Tibial nerve (tissue), 4 donors: ENCODE measurements at regions not wholly inside any gene's neighbourhood (a gene's known extent, or its start where the extent isn't known, plus 50 kb on each side); places are given as distances from the start of the nearest gene placed in this dataset.
A peak's percentile ranks its signal among the peaks of the same experiment; 100 is the strongest.

Experiments
- DNase-seq, 2 donors: peaks; one replicate each; pipeline ENCODE4 v3.0.0-alpha.2; 2019; ENCODE audit warnings: low spot score in 2 of 2
- H3K27ac ChIP-seq, 4 donors: fragments of 200-600 bp; sonication (generic) in 3 of 4; one replicate each; pipeline ENCODE4 v1.5.1; 2017 to 2019; ENCODE audit warnings: mild to moderate bottlenecking in 1 of 4
- H3K27me3 ChIP-seq, 2 donors: fragments of 200-600 bp; sonication (generic) in 1 of 2; one replicate each; pipeline versions ENCODE4 v1.5.1 to v1.6.0; 2017 to 2019
- H3K36me3 ChIP-seq, 3 donors: fragments of 200-600 bp; sonication (generic); one replicate each; pipeline ENCODE4 v1.5.1; 2018 to 2019
- H3K4me1 ChIP-seq, 4 donors: fragments of 200-600 bp; sonication (generic) in 3 of 4; one replicate each; pipeline ENCODE4 v1.5.1; 2017 to 2019
- H3K4me3 ChIP-seq, 4 donors: fragments of 200-600 bp; sonication (generic) in 3 of 4; one replicate each; pipeline ENCODE4 v1.5.1; 2017 to 2019; ENCODE audit warnings: mild to moderate bottlenecking in 1 of 4, moderate library complexity in 1 of 4
- H3K9me3 ChIP-seq, 4 donors: fragments of 200-600 bp; sonication (generic) in 3 of 4; one replicate each; pipeline ENCODE4 v1.5.1; 2017 to 2019
- EP300 ChIP-seq, 2 donors: sonication (generic); formaldehyde crosslinking; IDR thresholded peaks; one replicate each; pipeline ENCODE4 v1.6.1; 2017; ENCODE audit warnings: antibody characterized with exemption in 2 of 2, mild to moderate bottlenecking in 1 of 2
- POLR2A ChIP-seq, 2 donors: fragments of 450-650 bp; IDR thresholded peaks; one replicate each; pipeline ENCODE4 v1.6.1; 2017; ENCODE audit warnings: antibody characterized with exemption in 2 of 2, mild to moderate bottlenecking in 2 of 2, moderate library complexity in 2 of 2
- WGBS, 2 donors: methylation state at CpG; one replicate each; pipeline ENCODE4 v1.1.5; 2018; 5-methylcytosine and 5-hydroxymethylcytosine counted together
- TF ChIP-seq, protein P1 (sequence below), 5 experiments: fragments of 200-600 bp in 3 of 5; fragments of 450-650 bp in 2 of 5; sonication (generic) in 3 of 5; IDR thresholded peaks; one replicate each; pipeline ENCODE4 v1.5.1; 2016 to 2019; ENCODE audit warnings: antibody characterized with exemption in 5 of 5, mild to moderate bottlenecking in 3 of 5, moderate library complexity in 2 of 5

- DNase-seq, result no peak
- Histone ChIP-seq H3K4me1 (no peaks in the 10 kb centered on the region), H3K9me3 (peaks cover 0 to 3% (median 0%) of the 10 kb centered on the region in 4 donors), H3K27me3 (no peaks in the 10 kb centered on the region), H3K4me3 (no peak overlapping the region), H3K27ac (no peak overlapping the region), H3K36me3 (no peaks in the 10 kb centered on the region)
- WGBS, 2 donors, result 68 to 71% methylated on average over 3 of the region's 3 CpGs
- TF ChIP-seq POLR2A (IDR thresholded peaks at IDR 0.05), result no peak
- TF ChIP-seq, protein P1, sequence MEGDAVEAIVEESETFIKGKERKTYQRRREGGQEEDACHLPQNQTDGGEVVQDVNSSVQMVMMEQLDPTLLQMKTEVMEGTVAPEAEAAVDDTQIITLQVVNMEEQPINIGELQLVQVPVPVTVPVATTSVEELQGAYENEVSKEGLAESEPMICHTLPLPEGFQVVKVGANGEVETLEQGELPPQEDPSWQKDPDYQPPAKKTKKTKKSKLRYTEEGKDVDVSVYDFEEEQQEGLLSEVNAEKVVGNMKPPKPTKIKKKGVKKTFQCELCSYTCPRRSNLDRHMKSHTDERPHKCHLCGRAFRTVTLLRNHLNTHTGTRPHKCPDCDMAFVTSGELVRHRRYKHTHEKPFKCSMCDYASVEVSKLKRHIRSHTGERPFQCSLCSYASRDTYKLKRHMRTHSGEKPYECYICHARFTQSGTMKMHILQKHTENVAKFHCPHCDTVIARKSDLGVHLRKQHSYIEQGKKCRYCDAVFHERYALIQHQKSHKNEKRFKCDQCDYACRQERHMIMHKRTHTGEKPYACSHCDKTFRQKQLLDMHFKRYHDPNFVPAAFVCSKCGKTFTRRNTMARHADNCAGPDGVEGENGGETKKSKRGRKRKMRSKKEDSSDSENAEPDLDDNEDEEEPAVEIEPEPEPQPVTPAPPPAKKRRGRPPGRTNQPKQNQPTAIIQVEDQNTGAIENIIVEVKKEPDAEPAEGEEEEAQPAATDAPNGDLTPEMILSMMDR (IDR thresholded peaks at IDR 0.05), result no peak
- no peak for TF ChIP-seq EP300 (IDR thresholded peaks at IDR 0.05)
These were observed 109.2 kb upstream of the ETS2 start for GRCh38 chr21:38696579-38696978.

DNA sequence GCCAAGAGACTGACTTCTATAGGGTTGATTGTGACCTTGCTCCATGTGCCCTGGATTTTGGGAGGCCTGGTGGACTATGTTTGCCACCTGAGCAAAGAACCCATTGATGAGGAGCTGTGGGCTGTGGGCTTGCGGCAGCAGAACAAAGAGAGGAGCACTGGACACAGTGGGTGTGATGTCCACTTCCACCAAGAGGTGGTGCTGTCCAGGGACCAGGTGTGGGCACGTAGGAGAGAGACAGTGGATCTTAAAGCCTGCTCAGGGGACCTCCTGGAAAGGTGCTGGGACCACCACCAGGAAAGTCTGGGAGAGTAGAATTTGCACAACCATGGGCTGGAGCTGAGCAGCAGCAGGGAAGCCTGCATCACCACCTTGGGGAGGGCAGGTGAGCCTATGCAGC lies 106.7 kb upstream of the ETS2 start:
- H3K4me1 ChIP-seq, result no peaks in the 10 kb centered on the region
- H3K9me3 ChIP-seq, result peaks cover 0 to 3% (median 0%) of the 10 kb centered on the region in 4 donors
- no peak overlapping the region for H3K27ac ChIP-seq
- DNase-seq, result no peak
- WGBS, 2 donors, result 83% methylated on average over 2 of the region's 2 CpGs
- no peaks in the 10 kb centered on the region for H3K36me3 ChIP-seq
- peaks cover 0 to under 1% of the 10 kb centered on the region in 2 donors for H3K27me3 ChIP-seq
- no peak overlapping the region for H3K4me3 ChIP-seq
- TF ChIP-seq, protein P1 (IDR thresholded peaks at IDR 0.05), result no peak
- TF ChIP-seq EP300 (IDR thresholded peaks at IDR 0.05) (no peak), POLR2A (IDR thresholded peaks at IDR 0.05) (no peak)

GRCh38 chr21:38702196-38702595 lies 103.5 kb upstream of the ETS2 start:
- Histone ChIP-seq H3K27me3 (peaks cover 0 to 11% of the 10 kb centered on the region in 2 donors), H3K4me3 (no peak overlapping the region), H3K27ac (no peak overlapping the region), H3K4me1 (no peaks in the 10 kb centered on the region), H3K36me3 (no peaks in the 10 kb centered on the region), H3K9me3 (peaks cover 0 to 3% (median 0%) of the 10 kb centered on the region in 4 donors)
- 64 to 73% methylated on average over 9 of the region's 9 CpGs for WGBS, 2 donors
- TF ChIP-seq, protein P1 (IDR thresholded peaks at IDR 0.05), result no peak
- no peak for TF ChIP-seq EP300 (IDR thresholded peaks at IDR 0.05)
- no peak for TF ChIP-seq POLR2A (IDR thresholded peaks at IDR 0.05)
- no peak for DNase-seq

DNA sequence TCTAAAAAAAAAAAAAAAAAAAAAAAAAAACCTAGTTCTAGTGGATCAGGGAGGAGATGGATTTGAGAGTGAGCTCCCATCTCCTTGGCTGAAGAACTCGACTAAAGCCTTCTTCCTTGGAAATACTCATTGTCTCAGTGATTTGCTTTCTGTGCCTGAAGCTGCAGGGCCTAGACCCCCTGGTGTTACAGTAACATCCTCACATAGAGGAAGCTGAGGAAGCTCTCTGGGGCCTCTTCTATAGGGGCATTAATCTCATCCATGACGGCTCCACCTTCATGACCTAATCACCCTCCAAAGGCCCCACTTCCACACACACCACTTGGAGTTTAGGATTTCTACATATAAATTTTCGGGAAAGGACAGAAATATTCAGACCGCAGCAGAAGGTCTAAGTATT lies 95.9 kb upstream of the ETS2 start:
- TF ChIP-seq EP300 (IDR thresholded peaks at IDR 0.05), result no peak
- TF ChIP-seq, protein P1 (IDR thresholded peaks at IDR 0.05), result no peak
- no peak for TF ChIP-seq POLR2A (IDR thresholded peaks at IDR 0.05)
- Histone ChIP-seq H3K4me3 (no peak overlapping the region), H3K36me3 (no peaks in the 10 kb centered on the region), H3K4me1 (no peaks in the 10 kb centered on the region), H3K9me3 (no peaks in the 10 kb centered on the region), H3K27me3 (peaks cover 0 to 4% of the 10 kb centered on the region in 2 donors), H3K27ac (no peak overlapping the region)
- no peak for DNase-seq
- 71 to 79% methylated on average over 4 of the region's 4 CpGs for WGBS, 2 donors

GRCh38 chr21:38712071-38712470 lies 93.7 kb upstream of the ETS2 start:
- Histone ChIP-seq H3K4me3 (no peak overlapping the region), H3K36me3 (no peaks in the 10 kb centered on the region), H3K9me3 (no peaks in the 10 kb centered on the region), H3K27ac (no peak overlapping the region), H3K27me3 (no peaks in the 10 kb centered on the region), H3K4me1 (no peaks in the 10 kb centered on the region)
- DNase-seq, result no peak
- TF ChIP-seq POLR2A (IDR thresholded peaks at IDR 0.05) (no peak), EP300 (IDR thresholded peaks at IDR 0.05) (no peak)
- TF ChIP-seq, protein P1 (IDR thresholded peaks at IDR 0.05), result peak in 3 of 5 experiments; percentile 9 to 11 (median 11)
- 67 to 78% methylated on average over 1 of the region's 1 CpG for WGBS, 2 donors
